Endothelial cell (in vitro differentiated cells): ENCODE measurements at regions not wholly inside any gene's neighbourhood (a gene's known extent, or its start where the extent isn't known, plus 50 kb on each side); places are given as distances from the start of the nearest gene placed in this dataset.

Source experiments
- DNase-seq: peaks from one replicate; pipeline ENCODE4 v3.0.0; 2021; ENCODE audit warnings: low spot score
- H3K27ac Mint-ChIP-seq: one replicate; pipeline ENCODE4 v1.8.0; 2021; ENCODE audit warnings: mixed read lengths, inconsistent platforms; ENCODE audit not compliant: unreplicated experiment
- H3K27me3 Mint-ChIP-seq: one replicate; pipeline ENCODE4 v1.8.0; 2021; ENCODE audit warnings: mild to moderate bottlenecking, moderate library complexity, mixed read lengths, inconsistent platforms; ENCODE audit not compliant: unreplicated experiment
- H3K36me3 Mint-ChIP-seq: one replicate; pipeline ENCODE4 v1.8.0; 2021; ENCODE audit warnings: mild to moderate bottlenecking, low read depth, mixed read lengths, inconsistent platforms; ENCODE audit not compliant: unreplicated experiment
- H3K4me1 Mint-ChIP-seq: one replicate; pipeline ENCODE4 v1.8.0; 2021; ENCODE audit warnings: mild to moderate bottlenecking, mixed read lengths, inconsistent platforms; ENCODE audit not compliant: unreplicated experiment
- H3K4me3 Mint-ChIP-seq: one replicate; pipeline ENCODE4 v1.8.0; 2021; ENCODE audit warnings: mild to moderate bottlenecking, mixed read lengths, inconsistent platforms; ENCODE audit not compliant: unreplicated experiment
- H3K9me3 Mint-ChIP-seq: one replicate; pipeline ENCODE4 v1.8.0; 2021; ENCODE audit warnings: mixed read lengths, inconsistent platforms; ENCODE audit not compliant: unreplicated experiment
- TF ChIP-seq, protein P1 (sequence below): fragments of 200-600 bp; sonication (generic); IDR thresholded peaks from one replicate; pipeline ENCODE4 v1.5.0; 2021; ENCODE audit warnings: antibody characterized with exemption; ENCODE audit not compliant: unreplicated experiment

DNA sequence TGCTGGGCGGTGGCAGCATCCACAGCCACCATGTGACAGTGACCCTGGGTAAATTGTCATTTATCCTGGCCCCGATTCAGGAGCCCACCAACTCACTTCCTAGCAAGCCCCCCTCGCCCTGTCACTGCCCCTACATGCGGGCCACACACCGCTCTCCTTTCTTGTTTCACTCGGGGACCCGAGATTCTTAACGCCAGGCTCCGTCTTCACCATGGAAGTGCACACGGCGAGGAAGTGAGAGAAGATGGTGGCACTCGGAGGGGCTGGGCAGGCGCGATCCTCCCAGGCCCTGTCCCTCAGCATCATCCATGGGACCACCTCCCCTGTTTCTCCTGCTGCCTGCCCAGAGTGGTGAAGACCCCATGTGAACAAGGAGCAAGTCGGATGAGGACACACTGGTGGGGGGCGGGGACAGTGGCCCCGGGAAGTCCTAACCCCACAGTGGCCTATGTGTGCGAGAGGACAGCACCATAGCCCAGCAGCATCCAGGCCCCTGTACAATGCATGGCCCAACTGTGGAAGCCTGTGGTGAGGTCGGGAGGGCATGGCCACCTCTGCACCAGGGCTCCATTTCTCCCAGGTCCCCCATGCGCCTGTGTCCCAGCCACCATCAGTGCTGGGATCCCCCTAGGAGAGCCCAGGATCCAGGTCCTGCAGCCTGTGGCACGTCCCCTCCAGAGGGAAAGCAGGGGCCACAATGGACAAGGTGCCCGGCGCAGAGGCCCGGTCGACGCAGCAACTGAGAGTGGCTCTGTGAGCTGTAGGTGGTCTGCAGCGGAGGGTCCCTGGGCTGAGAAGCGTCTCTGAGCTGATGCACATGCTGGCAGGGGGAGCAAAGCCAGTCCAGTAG lies 262.8 kb downstream of the BRD1 start:
- Mint-ChIP-seq H3K4me3 (no peak overlapping the region), H3K27ac (no peak overlapping the region), H3K4me1 (no peaks in the 10 kb centered on the region), H3K27me3 (no peaks in the 10 kb centered on the region), H3K36me3 (no peaks in the 10 kb centered on the region), H3K9me3 (no peaks in the 10 kb centered on the region)
- DNase-seq: no peak
- TF ChIP-seq, protein P1, sequence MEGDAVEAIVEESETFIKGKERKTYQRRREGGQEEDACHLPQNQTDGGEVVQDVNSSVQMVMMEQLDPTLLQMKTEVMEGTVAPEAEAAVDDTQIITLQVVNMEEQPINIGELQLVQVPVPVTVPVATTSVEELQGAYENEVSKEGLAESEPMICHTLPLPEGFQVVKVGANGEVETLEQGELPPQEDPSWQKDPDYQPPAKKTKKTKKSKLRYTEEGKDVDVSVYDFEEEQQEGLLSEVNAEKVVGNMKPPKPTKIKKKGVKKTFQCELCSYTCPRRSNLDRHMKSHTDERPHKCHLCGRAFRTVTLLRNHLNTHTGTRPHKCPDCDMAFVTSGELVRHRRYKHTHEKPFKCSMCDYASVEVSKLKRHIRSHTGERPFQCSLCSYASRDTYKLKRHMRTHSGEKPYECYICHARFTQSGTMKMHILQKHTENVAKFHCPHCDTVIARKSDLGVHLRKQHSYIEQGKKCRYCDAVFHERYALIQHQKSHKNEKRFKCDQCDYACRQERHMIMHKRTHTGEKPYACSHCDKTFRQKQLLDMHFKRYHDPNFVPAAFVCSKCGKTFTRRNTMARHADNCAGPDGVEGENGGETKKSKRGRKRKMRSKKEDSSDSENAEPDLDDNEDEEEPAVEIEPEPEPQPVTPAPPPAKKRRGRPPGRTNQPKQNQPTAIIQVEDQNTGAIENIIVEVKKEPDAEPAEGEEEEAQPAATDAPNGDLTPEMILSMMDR: no peak

DNA sequence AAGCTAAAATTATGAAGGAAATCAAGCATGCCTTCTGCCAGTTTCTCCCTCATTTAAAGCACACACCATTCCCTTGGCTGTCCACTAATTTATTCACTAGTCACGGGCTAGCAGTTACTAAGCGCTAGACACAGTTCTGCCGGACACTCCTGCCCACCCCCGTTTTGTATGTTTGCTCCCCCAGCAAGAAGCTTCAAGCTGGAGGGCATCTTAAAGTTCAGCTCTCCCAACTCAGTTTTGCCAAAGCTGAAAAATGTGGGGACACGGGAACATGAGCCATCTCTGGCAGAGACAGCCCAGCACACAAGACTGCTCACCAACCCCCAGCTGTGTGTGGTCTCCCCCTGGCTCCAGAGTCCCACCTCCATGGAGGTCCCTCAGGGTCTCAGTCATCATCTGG lies 263.6 kb downstream of the BRD1 start:
- no peak overlapping the region for H3K27ac Mint-ChIP-seq
- no peaks in the 10 kb centered on the region for H3K4me1 Mint-ChIP-seq
- H3K9me3 Mint-ChIP-seq: no peaks in the 10 kb centered on the region
- H3K36me3 Mint-ChIP-seq: no peaks in the 10 kb centered on the region
- no peak for DNase-seq
- TF ChIP-seq, protein P1: no peak
- H3K27me3 Mint-ChIP-seq: no peaks in the 10 kb centered on the region
- no peak overlapping the region for H3K4me3 Mint-ChIP-seq

DNA sequence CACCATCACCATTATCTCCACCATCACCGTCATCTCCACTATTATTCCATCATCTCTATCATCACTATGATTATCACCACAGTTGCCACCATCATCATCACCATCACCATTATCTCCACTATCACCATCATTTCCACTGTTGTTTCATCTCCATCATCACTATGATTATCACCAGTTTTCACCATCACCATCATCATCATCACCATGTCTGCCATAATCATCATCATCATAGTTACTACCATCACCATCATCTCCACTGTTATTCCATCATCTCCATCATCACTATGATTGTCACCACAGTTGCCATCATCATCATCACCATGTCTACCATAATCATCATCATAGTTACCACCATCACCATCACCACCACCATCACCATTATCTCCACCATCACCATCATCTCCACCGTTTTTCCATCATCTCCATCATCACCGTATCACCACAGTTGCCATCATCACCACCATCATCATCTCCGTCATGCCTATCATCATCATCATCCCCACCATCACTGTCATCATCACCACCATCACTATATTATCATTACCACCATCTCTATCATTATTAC lies 264.9 kb downstream of the BRD1 start:
- no peaks in the 10 kb centered on the region for H3K9me3 Mint-ChIP-seq
- no peak overlapping the region for H3K27ac Mint-ChIP-seq
- H3K27me3 Mint-ChIP-seq: no peaks in the 10 kb centered on the region
- TF ChIP-seq, protein P1: no peak
- H3K4me1 Mint-ChIP-seq: no peaks in the 10 kb centered on the region
- H3K4me3 Mint-ChIP-seq: no peak overlapping the region
- no peaks in the 10 kb centered on the region for H3K36me3 Mint-ChIP-seq
- no peak for DNase-seq

DNA sequence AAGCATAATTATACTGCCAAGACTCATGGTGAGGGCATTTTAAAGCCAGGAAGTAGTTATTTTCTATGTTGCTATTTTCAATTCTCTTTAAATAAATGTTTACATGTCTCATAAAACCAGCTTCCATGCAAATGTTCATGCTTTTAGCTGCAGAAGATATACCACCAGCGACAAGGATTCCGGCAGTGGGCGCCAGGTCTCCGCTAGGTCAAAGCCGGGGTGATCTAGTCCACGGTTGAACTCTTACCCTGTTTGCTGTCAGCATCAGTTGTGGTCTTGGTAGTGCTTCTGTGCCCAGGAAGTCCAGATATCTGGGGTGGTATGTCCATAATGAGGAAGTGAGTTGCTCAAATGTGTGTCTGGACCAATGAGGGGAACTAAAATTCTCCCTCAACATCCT lies 265.7 kb downstream of the BRD1 start:
- TF ChIP-seq, protein P1: no peak
- H3K4me1 Mint-ChIP-seq: no peaks in the 10 kb centered on the region
- no peaks in the 10 kb centered on the region for H3K9me3 Mint-ChIP-seq
- no peaks in the 10 kb centered on the region for H3K36me3 Mint-ChIP-seq
- no peak overlapping the region for H3K4me3 Mint-ChIP-seq
- H3K27me3 Mint-ChIP-seq: no peaks in the 10 kb centered on the region
- no peak overlapping the region for H3K27ac Mint-ChIP-seq
- no peak for DNase-seq

DNA sequence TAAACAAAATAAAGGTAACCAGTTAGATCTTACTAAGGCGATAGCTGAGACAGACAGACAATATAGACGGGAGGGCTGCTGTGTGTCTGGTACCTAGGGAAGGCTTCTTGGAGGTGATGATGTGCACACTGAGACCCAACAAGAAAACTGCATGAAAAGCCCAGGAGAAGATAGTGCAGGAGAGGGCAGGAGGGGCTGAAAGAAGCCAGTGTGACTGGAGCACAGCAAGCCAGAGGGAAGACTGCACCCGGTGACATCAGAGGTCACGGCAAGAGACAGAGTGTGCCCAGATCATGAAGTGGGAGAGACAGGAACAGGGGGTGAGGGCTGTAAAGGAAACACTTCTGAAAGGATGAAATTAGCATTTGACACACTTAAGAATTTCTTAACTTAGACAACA lies 266.3 kb downstream of the BRD1 start:
- no peak for DNase-seq
- TF ChIP-seq, protein P1: no peak
- Mint-ChIP-seq H3K27me3 (no peaks in the 10 kb centered on the region), H3K4me1 (no peaks in the 10 kb centered on the region), H3K27ac (no peak overlapping the region), H3K4me3 (no peak overlapping the region), H3K36me3 (no peaks in the 10 kb centered on the region), H3K9me3 (no peaks in the 10 kb centered on the region)
